ENCODE measurements at regions not wholly inside any gene's neighbourhood (a gene's known extent, or its start where the extent isn't known, plus 50 kb on each side); places are given as distances from the start of the nearest gene placed in this dataset.
A peak's percentile ranks its signal among the peaks of the same experiment; 100 is the strongest.

GRCh38 chr5:155103146-155103545 lies 89.6 kb downstream of the KIF4B start:
- Histone ChIP-seq H3K36me3 (ENCODE audit: control insufficient read depth, insufficient read depth, low read length) (no peaks in the 10 kb centered on the region), H3K4me3 (ENCODE audit: low read length) (no peak overlapping the region), H3K27me3 (ENCODE audit: control insufficient read depth, insufficient read depth, low read length, poor library complexity, severe bottlenecking) (no peaks in the 10 kb centered on the region), H3K4me1 (ENCODE audit: control insufficient read depth, insufficient read depth, low read length) (no peaks in the 10 kb centered on the region), H3K9ac (ENCODE audit: extremely low read depth, low read length, poor library complexity, severe bottlenecking) (no peak overlapping the region), H3K9me3 (ENCODE audit: control insufficient read depth, low read length) (no peaks in the 10 kb centered on the region), H3K27ac (ENCODE audit: low read depth, low read length) (no peak overlapping the region)
- Mint-ChIP-seq H3K27me3 (ENCODE audit: insufficient read depth) (peaks cover 2% of the 10 kb centered on the region), H3K36me3 (ENCODE audit: low read depth) (no peaks in the 10 kb centered on the region), H3K4me1 (peaks cover 6% of the 10 kb centered on the region), H3K9me3 (no peaks in the 10 kb centered on the region), H3K4me3 (no peak overlapping the region), H3K27ac (no peak overlapping the region)
- TF ChIP-seq CTCF (conservative IDR thresholded peaks at IDR 0.05) = no peak
- no peak for DNase-seq
- WGBS, 2 experiments (ENCODE audit: insufficient coverage in 1 of 2, insufficient read length in 1 of 2) = 86 to 92% methylated on average over 2 to 4 of the region's 4 CpGs

GRCh38 chr5:155104441-155104840 lies 90.9 kb downstream of the KIF4B start:
- Histone ChIP-seq H3K27ac (ENCODE audit: low read depth, low read length) (no peak overlapping the region), H3K27me3 (ENCODE audit: control insufficient read depth, insufficient read depth, low read length, poor library complexity, severe bottlenecking) (no peaks in the 10 kb centered on the region), H3K4me1 (ENCODE audit: control insufficient read depth, insufficient read depth, low read length) (no peaks in the 10 kb centered on the region), H3K36me3 (ENCODE audit: control insufficient read depth, insufficient read depth, low read length) (no peaks in the 10 kb centered on the region), H3K4me3 (ENCODE audit: low read length) (no peak overlapping the region), H3K9me3 (ENCODE audit: control insufficient read depth, low read length) (no peaks in the 10 kb centered on the region), H3K9ac (ENCODE audit: extremely low read depth, low read length, poor library complexity, severe bottlenecking) (no peak overlapping the region)
- Mint-ChIP-seq H3K4me1 (no peaks in the 10 kb centered on the region), H3K9me3 (no peaks in the 10 kb centered on the region), H3K27ac (no peak overlapping the region), H3K36me3 (ENCODE audit: low read depth) (no peaks in the 10 kb centered on the region), H3K4me3 (no peak overlapping the region), H3K27me3 (ENCODE audit: insufficient read depth) (peaks cover 2% of the 10 kb centered on the region)
- WGBS, 2 experiments (ENCODE audit: insufficient coverage in 1 of 2, insufficient read length in 1 of 2) = 87 to 90% methylated on average over 2 of the region's 2 CpGs
- no peak for DNase-seq
- no peak for TF ChIP-seq CTCF (conservative IDR thresholded peaks at IDR 0.05)

GRCh38 chr5:155106221-155106620 lies 92.7 kb downstream of the KIF4B start:
- H3K9me3 ChIP-seq (ENCODE audit: control insufficient read depth, low read length) = no peaks in the 10 kb centered on the region
- no peak overlapping the region for H3K27ac ChIP-seq (ENCODE audit: low read depth, low read length)
- H3K36me3 ChIP-seq (ENCODE audit: control insufficient read depth, insufficient read depth, low read length) = no peaks in the 10 kb centered on the region
- H3K36me3 Mint-ChIP-seq (ENCODE audit: low read depth) = no peaks in the 10 kb centered on the region
- H3K4me1 ChIP-seq (ENCODE audit: control insufficient read depth, insufficient read depth, low read length) = no peaks in the 10 kb centered on the region
- no peaks in the 10 kb centered on the region for H3K4me1 Mint-ChIP-seq
- no peaks in the 10 kb centered on the region for H3K9me3 Mint-ChIP-seq
- WGBS, 2 experiments (ENCODE audit: insufficient coverage in 1 of 2, insufficient read length in 1 of 2) = 92 to 100% methylated on average over 4 of the region's 4 CpGs
- H3K4me3 Mint-ChIP-seq = no peak overlapping the region
- DNase-seq = peak; percentile 9
- H3K4me3 ChIP-seq (ENCODE audit: low read length) = no peak overlapping the region
- TF ChIP-seq CTCF (conservative IDR thresholded peaks at IDR 0.05) = no peak
- H3K27ac Mint-ChIP-seq = no peak overlapping the region
- H3K27me3 Mint-ChIP-seq (ENCODE audit: insufficient read depth) = peaks cover 2% of the 10 kb centered on the region
- no peaks in the 10 kb centered on the region for H3K27me3 ChIP-seq (ENCODE audit: control insufficient read depth, insufficient read depth, low read length, poor library complexity, severe bottlenecking)
- H3K9ac ChIP-seq (ENCODE audit: extremely low read depth, low read length, poor library complexity, severe bottlenecking) = no peak overlapping the region
